Astrocyte of the spinal cord (primary cell): ENCODE measurements at regions not wholly inside any gene's neighbourhood (a gene's known extent, or its start where the extent isn't known, plus 50 kb on each side); places are given as distances from the start of the nearest gene placed in this dataset.

Source experiments
- DNase-seq: peaks from one replicate; pipeline ENCODE4 v3.0.0; 2011; ENCODE audit warnings: low read depth, low spot score
- H3K4me3 ChIP-seq: 2 replicates; pipeline ENCODE4 v1.5.1; 2011; ENCODE audit warnings: low read depth, mild to moderate bottlenecking, low read length, moderate library complexity
- in situ Hi-C: cut with HindIII; loops from 2 replicates; pipeline ENCODE4 v1.10.0; 2017; ENCODE audit warnings: low sequenced_read_pairs
- TF ChIP-seq, protein P1 (sequence below): IDR thresholded peaks from 2 replicates; pipeline ENCODE4 v1.5.1; 2012; ENCODE audit warnings: low read depth, mild to moderate bottlenecking, low read length, inconsistent platforms

DNA sequence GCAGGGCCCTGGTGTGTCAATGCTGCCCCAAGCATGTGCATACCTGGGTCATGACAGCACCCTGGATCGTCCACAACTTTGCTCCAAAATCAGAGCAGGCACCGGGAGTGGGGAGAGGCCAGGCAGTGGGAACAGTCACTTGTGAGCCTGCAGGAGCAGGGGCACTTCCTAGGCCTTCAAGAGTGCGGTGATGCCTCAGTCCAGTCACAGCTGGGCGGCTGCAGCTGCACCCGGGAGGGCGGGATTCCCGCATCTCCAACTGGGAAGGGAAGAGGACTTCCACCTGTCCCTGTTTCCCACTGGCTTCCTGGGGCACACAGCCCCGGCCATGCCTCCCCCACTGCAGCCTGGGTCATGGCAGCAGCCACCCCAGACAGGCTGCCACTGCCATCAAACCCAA, 191.3 kb upstream of the DEFB112 start:
- no peak for DNase-seq
- in situ Hi-C loops: no loop called here
- TF ChIP-seq, protein P1, sequence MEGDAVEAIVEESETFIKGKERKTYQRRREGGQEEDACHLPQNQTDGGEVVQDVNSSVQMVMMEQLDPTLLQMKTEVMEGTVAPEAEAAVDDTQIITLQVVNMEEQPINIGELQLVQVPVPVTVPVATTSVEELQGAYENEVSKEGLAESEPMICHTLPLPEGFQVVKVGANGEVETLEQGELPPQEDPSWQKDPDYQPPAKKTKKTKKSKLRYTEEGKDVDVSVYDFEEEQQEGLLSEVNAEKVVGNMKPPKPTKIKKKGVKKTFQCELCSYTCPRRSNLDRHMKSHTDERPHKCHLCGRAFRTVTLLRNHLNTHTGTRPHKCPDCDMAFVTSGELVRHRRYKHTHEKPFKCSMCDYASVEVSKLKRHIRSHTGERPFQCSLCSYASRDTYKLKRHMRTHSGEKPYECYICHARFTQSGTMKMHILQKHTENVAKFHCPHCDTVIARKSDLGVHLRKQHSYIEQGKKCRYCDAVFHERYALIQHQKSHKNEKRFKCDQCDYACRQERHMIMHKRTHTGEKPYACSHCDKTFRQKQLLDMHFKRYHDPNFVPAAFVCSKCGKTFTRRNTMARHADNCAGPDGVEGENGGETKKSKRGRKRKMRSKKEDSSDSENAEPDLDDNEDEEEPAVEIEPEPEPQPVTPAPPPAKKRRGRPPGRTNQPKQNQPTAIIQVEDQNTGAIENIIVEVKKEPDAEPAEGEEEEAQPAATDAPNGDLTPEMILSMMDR: no peak
- no peak overlapping the region for H3K4me3 ChIP-seq

- H3K4me3 ChIP-seq: no peak overlapping the region
- in situ Hi-C loops: no loop called here
- peak; percentile 1 for DNase-seq
- TF ChIP-seq, protein P1: no peak
Observed at GRCh38 chr6:50249493-50249892, 199.8 kb upstream of the DEFB112 start.

GRCh38 chr6:50257322-50257721, 207.6 kb upstream of the DEFB112 start:
- in situ Hi-C loops: no loop called here
- TF ChIP-seq, protein P1: no peak
- H3K4me3 ChIP-seq: no peak overlapping the region
- no peak for DNase-seq

DNA sequence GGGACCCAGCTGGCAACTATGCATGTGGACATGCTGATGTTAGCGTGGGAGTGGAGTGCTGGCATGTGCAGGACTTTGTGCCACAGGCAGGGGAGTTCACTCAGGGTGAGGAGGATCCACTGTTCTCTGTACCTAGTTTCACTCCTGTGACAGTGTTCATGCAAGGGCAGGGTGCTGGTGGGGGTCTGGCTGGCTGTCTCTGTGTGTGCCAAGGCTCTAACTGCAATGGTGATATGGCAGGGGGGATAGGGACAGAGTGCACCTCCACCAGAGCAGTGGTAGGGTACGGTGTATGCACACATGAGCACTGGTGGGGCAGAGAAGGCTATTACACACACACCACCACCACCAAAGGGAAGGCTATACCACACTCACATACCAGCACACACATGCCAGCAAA, 210.2 kb upstream of the DEFB112 start:
- TF ChIP-seq, protein P1: no peak
- no peak overlapping the region for H3K4me3 ChIP-seq
- in situ Hi-C loops: no loop called here
- no peak for DNase-seq

DNA sequence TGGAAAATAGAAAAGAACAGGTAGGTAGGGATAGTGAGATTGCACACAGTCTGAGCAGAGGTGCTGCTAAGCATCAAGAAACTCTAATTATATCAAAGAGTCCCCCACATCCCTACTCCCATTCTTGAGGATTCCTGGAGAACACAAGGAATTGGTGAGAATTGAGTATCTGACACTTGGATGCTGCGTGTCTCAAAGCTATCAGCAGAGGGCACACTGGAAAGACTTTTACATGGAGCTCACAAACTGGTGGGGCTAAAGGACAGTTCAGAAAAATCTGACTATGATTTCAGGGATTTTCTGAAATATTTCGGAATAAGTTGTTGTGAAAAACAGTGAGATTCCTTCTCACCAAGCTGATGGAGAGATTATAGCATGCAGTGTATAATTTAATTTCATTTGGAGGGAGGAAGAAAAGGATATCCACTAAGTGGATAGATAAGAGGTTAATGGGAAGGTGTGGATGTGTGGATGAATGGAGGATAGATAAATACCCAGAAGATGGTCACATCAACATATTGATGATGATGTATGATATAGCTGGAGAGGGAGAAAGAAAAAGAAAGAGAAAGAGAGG, 215.4 kb upstream of the DEFB112 start:
- no peak for DNase-seq
- TF ChIP-seq, protein P1: no peak
- H3K4me3 ChIP-seq: no peak overlapping the region
- in situ Hi-C loops: no loop called here

DNA sequence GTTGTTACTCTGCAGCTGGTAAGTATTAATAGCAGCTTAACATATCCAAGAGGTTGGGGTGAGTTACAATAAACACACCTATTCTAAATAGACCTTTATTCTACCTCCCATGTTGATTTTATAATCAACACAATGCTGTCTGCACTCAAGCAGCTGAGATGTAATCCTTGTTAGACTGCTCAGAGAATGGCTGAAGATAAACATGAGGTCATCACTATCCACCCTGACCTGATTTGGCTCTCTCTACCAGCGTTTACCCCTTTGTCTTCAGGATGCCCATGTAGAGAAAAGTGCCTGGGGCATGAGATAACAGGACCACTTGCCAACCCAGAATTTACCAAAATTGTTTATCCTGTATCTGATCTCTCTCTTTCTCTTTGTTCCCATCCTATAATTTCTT, 220.7 kb upstream of the DEFB112 start:
- H3K4me3 ChIP-seq: no peak overlapping the region
- DNase-seq: no peak
- in situ Hi-C loops: no loop called here

More for the DNA sequence above, 220.7 kb upstream of the DEFB112 start:
- TF ChIP-seq, protein P1: no peak
